ENCODE measurements at regions not wholly inside any gene's neighbourhood (a gene's known extent, or its start where the extent isn't known, plus 50 kb on each side); places are given as distances from the start of the nearest gene placed in this dataset.

DNA sequence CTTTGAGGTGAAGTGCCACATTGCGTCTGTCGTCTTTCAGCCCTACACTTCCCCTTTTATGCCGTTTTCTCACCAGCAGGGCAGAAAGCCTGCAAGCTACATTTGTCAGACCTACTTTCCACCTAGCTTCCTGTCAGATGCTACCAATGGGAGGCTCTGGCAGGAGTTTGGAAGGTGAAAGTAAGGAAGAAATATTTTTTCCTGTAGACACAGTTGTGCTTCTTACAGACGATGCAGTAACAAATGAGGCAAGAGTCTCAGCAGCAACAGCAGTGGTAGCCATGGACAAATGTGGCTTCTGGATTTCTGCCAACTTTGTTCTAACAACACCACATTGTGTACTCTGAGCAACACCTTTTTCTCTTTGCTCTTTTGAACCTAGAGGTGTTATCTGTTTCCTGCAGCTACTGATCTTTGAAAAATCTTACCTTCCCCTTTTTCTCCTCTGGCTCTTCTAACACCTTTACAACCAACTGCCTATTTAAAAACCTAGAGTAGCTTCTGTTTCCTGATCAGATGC lies 70.6 kb upstream of the STT3B start (continued):
- TF ChIP-seq ZNF335 (CRISPR knock-in tag; IDR thresholded peaks at IDR 0.05), result no peak
- TF ChIP-seq, protein P1, sequence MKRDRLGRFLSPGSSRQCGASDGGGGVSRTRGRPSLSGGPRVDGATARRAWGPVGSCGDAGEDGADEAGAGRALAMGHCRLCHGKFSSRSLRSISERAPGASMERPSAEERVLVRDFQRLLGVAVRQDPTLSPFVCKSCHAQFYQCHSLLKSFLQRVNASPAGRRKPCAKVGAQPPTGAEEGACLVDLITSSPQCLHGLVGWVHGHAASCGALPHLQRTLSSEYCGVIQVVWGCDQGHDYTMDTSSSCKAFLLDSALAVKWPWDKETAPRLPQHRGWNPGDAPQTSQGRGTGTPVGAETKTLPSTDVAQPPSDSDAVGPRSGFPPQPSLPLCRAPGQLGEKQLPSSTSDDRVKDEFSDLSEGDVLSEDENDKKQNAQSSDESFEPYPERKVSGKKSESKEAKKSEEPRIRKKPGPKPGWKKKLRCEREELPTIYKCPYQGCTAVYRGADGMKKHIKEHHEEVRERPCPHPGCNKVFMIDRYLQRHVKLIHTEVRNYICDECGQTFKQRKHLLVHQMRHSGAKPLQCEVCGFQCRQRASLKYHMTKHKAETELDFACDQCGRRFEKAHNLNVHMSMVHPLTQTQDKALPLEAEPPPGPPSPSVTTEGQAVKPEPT (CRISPR knock-in tag; IDR thresholded peaks at IDR 0.05; ENCODE audit: low read depth), result no peak
- TF ChIP-seq ZNF496 (CRISPR knock-in tag; IDR thresholded peaks at IDR 0.05; ENCODE audit: insufficient replicate concordance), result no peak
- TF ChIP-seq ELF1 (CRISPR knock-in tag; IDR thresholded peaks at IDR 0.05), result no peak
- TF ChIP-seq, protein P2, sequence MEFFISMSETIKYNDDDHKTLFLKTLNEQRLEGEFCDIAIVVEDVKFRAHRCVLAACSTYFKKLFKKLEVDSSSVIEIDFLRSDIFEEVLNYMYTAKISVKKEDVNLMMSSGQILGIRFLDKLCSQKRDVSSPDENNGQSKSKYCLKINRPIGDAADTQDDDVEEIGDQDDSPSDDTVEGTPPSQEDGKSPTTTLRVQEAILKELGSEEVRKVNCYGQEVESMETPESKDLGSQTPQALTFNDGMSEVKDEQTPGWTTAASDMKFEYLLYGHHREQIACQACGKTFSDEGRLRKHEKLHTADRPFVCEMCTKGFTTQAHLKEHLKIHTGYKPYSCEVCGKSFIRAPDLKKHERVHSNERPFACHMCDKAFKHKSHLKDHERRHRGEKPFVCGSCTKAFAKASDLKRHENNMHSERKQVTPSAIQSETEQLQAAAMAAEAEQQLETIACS (CRISPR knock-in tag; IDR thresholded peaks at IDR 0.05), result no peak
- TF ChIP-seq POGZ (CRISPR knock-in tag; IDR thresholded peaks at IDR 0.05), result no peak
- TF ChIP-seq RARA (CRISPR knock-in tag; IDR thresholded peaks at IDR 0.05), result peak; percentile 16; the same call in 1 of the 2 replicates
- no peak for TF ChIP-seq MED13 (CRISPR knock-in tag; IDR thresholded peaks at IDR 0.05)
- TF ChIP-seq, protein P3, sequence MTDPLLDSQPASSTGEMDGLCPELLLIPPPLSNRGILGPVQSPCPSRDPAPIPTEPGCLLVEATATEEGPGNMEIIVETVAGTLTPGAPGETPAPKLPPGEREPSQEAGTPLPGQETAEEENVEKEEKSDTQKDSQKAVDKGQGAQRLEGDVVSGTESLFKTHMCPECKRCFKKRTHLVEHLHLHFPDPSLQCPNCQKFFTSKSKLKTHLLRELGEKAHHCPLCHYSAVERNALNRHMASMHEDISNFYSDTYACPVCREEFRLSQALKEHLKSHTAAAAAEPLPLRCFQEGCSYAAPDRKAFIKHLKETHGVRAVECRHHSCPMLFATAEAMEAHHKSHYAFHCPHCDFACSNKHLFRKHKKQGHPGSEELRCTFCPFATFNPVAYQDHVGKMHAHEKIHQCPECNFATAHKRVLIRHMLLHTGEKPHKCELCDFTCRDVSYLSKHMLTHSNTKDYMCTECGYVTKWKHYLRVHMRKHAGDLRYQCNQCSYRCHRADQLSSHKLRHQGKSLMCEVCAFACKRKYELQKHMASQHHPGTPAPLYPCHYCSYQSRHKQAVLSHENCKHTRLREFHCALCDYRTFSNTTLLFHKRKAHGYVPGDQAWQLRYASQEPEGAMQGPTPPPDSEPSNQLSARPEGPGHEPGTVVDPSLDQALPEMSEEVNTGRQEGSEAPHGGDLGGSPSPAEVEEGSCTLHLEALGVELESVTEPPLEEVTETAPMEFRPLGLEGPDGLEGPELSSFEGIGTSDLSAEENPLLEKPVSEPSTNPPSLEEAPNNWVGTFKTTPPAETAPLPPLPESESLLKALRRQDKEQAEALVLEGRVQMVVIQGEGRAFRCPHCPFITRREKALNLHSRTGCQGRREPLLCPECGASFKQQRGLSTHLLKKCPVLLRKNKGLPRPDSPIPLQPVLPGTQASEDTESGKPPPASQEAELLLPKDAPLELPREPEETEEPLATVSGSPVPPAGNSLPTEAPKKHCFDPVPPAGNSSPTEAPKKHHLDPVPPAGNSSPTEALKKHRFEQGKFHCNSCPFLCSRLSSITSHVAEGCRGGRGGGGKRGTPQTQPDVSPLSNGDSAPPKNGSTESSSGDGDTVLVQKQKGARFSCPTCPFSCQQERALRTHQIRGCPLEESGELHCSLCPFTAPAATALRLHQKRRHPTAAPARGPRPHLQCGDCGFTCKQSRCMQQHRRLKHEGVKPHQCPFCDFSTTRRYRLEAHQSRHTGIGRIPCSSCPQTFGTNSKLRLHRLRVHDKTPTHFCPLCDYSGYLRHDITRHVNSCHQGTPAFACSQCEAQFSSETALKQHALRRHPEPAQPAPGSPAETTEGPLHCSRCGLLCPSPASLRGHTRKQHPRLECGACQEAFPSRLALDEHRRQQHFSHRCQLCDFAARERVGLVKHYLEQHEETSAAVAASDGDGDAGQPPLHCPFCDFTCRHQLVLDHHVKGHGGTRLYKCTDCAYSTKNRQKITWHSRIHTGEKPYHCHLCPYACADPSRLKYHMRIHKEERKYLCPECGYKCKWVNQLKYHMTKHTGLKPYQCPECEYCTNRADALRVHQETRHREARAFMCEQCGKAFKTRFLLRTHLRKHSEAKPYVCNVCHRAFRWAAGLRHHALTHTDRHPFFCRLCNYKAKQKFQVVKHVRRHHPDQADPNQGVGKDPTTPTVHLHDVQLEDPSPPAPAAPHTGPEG (CRISPR knock-in tag; IDR thresholded peaks at IDR 0.05), result no peak
- TF ChIP-seq PAWR (CRISPR knock-in tag; IDR thresholded peaks at IDR 0.05; ENCODE audit: borderline replicate concordance), result no peak
- no peak for TF ChIP-seq ELF4 (CRISPR knock-in tag; IDR thresholded peaks at IDR 0.05; ENCODE audit: borderline replicate concordance)
- peak; percentile 61; the same call in 1 of the 2 replicates for TF ChIP-seq TBX3 (IDR thresholded peaks at IDR 0.05; ENCODE audit: borderline replicate concordance)
- no peak for TF ChIP-seq NFKB2 (CRISPR knock-in tag; IDR thresholded peaks at IDR 0.05; ENCODE audit: borderline replicate concordance)
- TF ChIP-seq POLR2AphosphoS2 (IDR thresholded peaks at IDR 0.05; ENCODE audit: low read depth, low read length), result no peak
- TF ChIP-seq, protein P4, sequence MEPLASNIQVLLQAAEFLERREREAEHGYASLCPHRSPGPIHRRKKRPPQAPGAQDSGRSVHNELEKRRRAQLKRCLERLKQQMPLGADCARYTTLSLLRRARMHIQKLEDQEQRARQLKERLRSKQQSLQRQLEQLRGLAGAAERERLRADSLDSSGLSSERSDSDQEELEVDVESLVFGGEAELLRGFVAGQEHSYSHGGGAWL (CRISPR knock-in tag; IDR thresholded peaks at IDR 0.05), result no peak
- 0 out of 2 replicates have a peak, but pooled peaks have one; percentile 18 for TF ChIP-seq ZNF605 (CRISPR knock-in tag; IDR thresholded peaks at IDR 0.05)
- TF ChIP-seq ZNF234 (CRISPR knock-in tag; conservative IDR thresholded peaks at IDR 0.05), result no peak
- TF ChIP-seq JUN (CRISPR knock-in tag; IDR thresholded peaks at IDR 0.05), result no peak
- no peak for TF ChIP-seq ZC3H4 (CRISPR knock-in tag; IDR thresholded peaks at IDR 0.05; ENCODE audit: borderline replicate concordance)
- no peak for TF ChIP-seq KAT8 (CRISPR knock-in tag; IDR thresholded peaks at IDR 0.05)

All from HepG2 (cell line).